ENCODE measurements at regions not wholly inside any gene's neighbourhood (a gene's known extent, or its start where the extent isn't known, plus 50 kb on each side); places are given as distances from the start of the nearest gene placed in this dataset.

- no peaks in the 10 kb centered on the region for H3K36me3 Mint-ChIP-seq (ENCODE audit: unreplicated experiment)
- TF ChIP-seq, protein P1, sequence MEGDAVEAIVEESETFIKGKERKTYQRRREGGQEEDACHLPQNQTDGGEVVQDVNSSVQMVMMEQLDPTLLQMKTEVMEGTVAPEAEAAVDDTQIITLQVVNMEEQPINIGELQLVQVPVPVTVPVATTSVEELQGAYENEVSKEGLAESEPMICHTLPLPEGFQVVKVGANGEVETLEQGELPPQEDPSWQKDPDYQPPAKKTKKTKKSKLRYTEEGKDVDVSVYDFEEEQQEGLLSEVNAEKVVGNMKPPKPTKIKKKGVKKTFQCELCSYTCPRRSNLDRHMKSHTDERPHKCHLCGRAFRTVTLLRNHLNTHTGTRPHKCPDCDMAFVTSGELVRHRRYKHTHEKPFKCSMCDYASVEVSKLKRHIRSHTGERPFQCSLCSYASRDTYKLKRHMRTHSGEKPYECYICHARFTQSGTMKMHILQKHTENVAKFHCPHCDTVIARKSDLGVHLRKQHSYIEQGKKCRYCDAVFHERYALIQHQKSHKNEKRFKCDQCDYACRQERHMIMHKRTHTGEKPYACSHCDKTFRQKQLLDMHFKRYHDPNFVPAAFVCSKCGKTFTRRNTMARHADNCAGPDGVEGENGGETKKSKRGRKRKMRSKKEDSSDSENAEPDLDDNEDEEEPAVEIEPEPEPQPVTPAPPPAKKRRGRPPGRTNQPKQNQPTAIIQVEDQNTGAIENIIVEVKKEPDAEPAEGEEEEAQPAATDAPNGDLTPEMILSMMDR (IDR thresholded peaks at IDR 0.05; ENCODE audit: partially characterized antibody, unreplicated experiment), result no peak
- no peaks in the 10 kb centered on the region for H3K27me3 Mint-ChIP-seq (ENCODE audit: unreplicated experiment)
- H3K4me1 Mint-ChIP-seq (ENCODE audit: low read depth, unreplicated experiment), result no peaks in the 10 kb centered on the region
- H3K27ac Mint-ChIP-seq (ENCODE audit: unreplicated experiment), result no peak overlapping the region
- no peak overlapping the region for H3K4me3 Mint-ChIP-seq (ENCODE audit: unreplicated experiment)
- no peak for DNase-seq
- H3K9me3 Mint-ChIP-seq (ENCODE audit: unreplicated experiment), result no peaks in the 10 kb centered on the region
Observed at GRCh38 chr9:3161912-3162311, 318.0 kb upstream of the PUM3 start.

GRCh38 chr9:3157011-3157410 lies 313.1 kb upstream of the PUM3 start:
- no peaks in the 10 kb centered on the region for H3K27me3 Mint-ChIP-seq (ENCODE audit: unreplicated experiment)
- H3K27ac Mint-ChIP-seq (ENCODE audit: unreplicated experiment), result no peak overlapping the region
- no peaks in the 10 kb centered on the region for H3K9me3 Mint-ChIP-seq (ENCODE audit: unreplicated experiment)
- no peaks in the 10 kb centered on the region for H3K4me1 Mint-ChIP-seq (ENCODE audit: low read depth, unreplicated experiment)
- H3K36me3 Mint-ChIP-seq (ENCODE audit: unreplicated experiment), result no peaks in the 10 kb centered on the region
- no peak for DNase-seq
- H3K4me3 Mint-ChIP-seq (ENCODE audit: unreplicated experiment), result no peak overlapping the region
- TF ChIP-seq, protein P1 (IDR thresholded peaks at IDR 0.05; ENCODE audit: partially characterized antibody, unreplicated experiment), result no peak

DNA sequence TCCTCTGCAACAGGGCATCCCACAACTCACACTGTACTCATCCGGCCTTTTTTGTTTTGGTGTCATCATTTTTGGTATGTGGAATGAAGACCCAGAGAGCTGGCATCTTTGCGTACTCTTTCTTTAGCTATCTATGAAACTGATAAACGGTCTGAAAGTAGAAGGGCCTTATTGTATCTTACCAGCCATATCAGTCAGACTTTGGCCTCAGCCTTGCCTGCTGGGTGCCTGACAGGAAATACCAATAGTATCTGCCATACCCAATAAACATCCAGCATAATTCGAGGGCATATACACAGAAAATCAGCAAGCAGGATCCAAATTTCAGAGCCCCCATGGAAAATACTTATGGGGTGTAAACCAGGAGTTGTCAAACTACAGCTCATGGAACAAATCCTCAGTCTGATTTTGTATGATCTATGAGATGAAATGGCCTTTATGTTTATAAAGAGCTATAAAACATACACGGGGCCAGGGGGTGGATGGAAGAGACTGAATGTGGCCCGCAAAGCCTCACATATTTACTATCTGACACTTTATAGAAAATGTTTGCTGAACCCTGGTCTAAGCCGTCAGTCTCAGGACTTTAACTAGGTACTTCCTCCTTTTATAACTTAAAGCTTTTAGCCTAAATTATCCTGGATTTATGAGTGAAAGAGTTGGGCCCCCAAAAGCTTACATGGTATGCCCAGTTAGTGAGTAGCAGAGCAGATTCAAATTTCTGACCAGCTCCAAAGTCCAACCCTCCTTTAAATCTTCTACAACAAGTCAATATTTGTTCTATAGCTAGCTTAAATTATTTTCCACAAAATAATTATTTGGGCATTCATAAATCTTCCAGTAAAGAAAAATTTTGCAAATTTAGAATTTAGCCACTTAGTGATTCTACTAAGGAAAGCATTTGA lies 308.0 kb upstream of the PUM3 start:
- no peak overlapping the region for H3K4me3 Mint-ChIP-seq (ENCODE audit: unreplicated experiment)
- H3K27ac Mint-ChIP-seq (ENCODE audit: unreplicated experiment), result no peak overlapping the region
- no peaks in the 10 kb centered on the region for H3K9me3 Mint-ChIP-seq (ENCODE audit: unreplicated experiment)
- H3K4me1 Mint-ChIP-seq (ENCODE audit: low read depth, unreplicated experiment), result peaks cover 9% of the 10 kb centered on the region
- no peaks in the 10 kb centered on the region for H3K36me3 Mint-ChIP-seq (ENCODE audit: unreplicated experiment)
- TF ChIP-seq, protein P1 (IDR thresholded peaks at IDR 0.05; ENCODE audit: partially characterized antibody, unreplicated experiment), result no peak
- no peak for DNase-seq
- no peaks in the 10 kb centered on the region for H3K27me3 Mint-ChIP-seq (ENCODE audit: unreplicated experiment)

DNA sequence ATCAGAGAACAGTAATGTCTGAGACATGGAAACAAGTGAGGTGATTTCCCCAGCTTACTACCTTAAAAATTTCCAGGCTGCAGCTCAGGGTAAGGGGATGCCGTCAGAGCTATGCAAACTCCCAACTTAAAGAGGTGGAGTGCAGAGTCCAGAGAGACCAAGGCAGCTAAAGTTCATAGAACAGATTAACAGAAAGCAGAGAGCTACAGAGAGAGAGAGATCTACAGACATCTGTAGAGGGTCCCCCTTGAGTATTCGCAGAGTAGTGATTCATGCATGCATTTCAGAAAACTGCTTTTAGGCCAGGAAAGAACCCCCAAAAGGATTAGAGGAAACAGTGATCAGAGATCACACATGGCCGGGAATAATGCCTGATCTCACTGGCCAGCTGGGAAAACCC lies 306.2 kb upstream of the PUM3 start:
- TF ChIP-seq, protein P1 (IDR thresholded peaks at IDR 0.05; ENCODE audit: partially characterized antibody, unreplicated experiment), result no peak

More for the DNA sequence above, 306.2 kb upstream of the PUM3 start:
- no peak for DNase-seq
- no peaks in the 10 kb centered on the region for H3K27me3 Mint-ChIP-seq (ENCODE audit: unreplicated experiment)
- H3K4me3 Mint-ChIP-seq (ENCODE audit: unreplicated experiment), result no peak overlapping the region
- peaks cover 9% of the 10 kb centered on the region for H3K4me1 Mint-ChIP-seq (ENCODE audit: low read depth, unreplicated experiment)
- H3K27ac Mint-ChIP-seq (ENCODE audit: unreplicated experiment), result no peak overlapping the region
- peaks cover 3% of the 10 kb centered on the region for H3K9me3 Mint-ChIP-seq (ENCODE audit: unreplicated experiment)
- H3K36me3 Mint-ChIP-seq (ENCODE audit: unreplicated experiment), result no peaks in the 10 kb centered on the region
